IMR-90 (cell line): ENCODE measurements at regions not wholly inside any gene's neighbourhood (a gene's known extent, or its start where the extent isn't known, plus 50 kb on each side); places are given as distances from the start of the nearest gene placed in this dataset.

Experiments
- ATAC-seq: fragments of 200-7000 bp; cut with Tn5 transposase; 2 replicates; pipeline ENCODE4 v1.9.1; 2020; ENCODE audit warnings: low read depth, mild to moderate bottlenecking, moderate library complexity
- BruUV-seq: library from RNA; stranded (reverse); fragments of 400-500 nt; replicated peaks from 2 replicates; lab custom pipeline; 2021; lab: Mats Ljungman, UMichigan
- CTCF ChIA-PET: fragments of 300-600 bp; formaldehyde crosslinking; extraction: SDS; loops from one replicate; lab custom pipeline; 2021; ENCODE audit warnings: antibody characterized with exemption; lab: Yijun Ruan, JAX
- POLR2A ChIA-PET: fragments of 300-600 bp; sonication (Branson Sonifier 250); formaldehyde crosslinking; loops from one replicate; lab custom pipeline; 2022; ENCODE audit warnings: antibody characterized with exemption; ENCODE audit not compliant: unreplicated experiment; lab: Charles Lee
- DNase-seq: peaks from one replicate; pipeline ENCODE4 v3.0.0; 2013
- H2AFZ ChIP-seq: replicated peaks from 2 replicates; pipeline ENCODE3; 2013; ENCODE audit warnings: low read length, mild to moderate bottlenecking; ENCODE audit not compliant: poor library complexity
- H2AK5ac ChIP-seq: 2 replicates; pipeline ENCODE4 v1.6.1; 2013; ENCODE audit warnings: low read depth, low read length, inconsistent platforms
- H2AK9ac ChIP-seq: replicated peaks from 2 replicates; pipeline ENCODE3; 2013; ENCODE audit warnings: mild to moderate bottlenecking, low read depth, low read length, moderate library complexity; ENCODE audit not compliant: poor library complexity
- H2BK120ac ChIP-seq: 2 replicates; pipeline ENCODE4 v1.6.1; 2013; ENCODE audit warnings: low read depth, low read length, inconsistent platforms
- H2BK15ac ChIP-seq: 3 replicates; pipeline ENCODE4 v1.6.1; 2013; ENCODE audit warnings: low read depth, low read length, inconsistent platforms
- H2BK20ac ChIP-seq: 2 replicates; pipeline ENCODE4 v1.6.1; 2013; ENCODE audit warnings: low read depth, mild to moderate bottlenecking, inconsistent platforms, low read length, moderate library complexity
- H2BK5ac ChIP-seq: 2 replicates; pipeline ENCODE4 v1.6.1; 2013; ENCODE audit warnings: mild to moderate bottlenecking, low read depth, low read length, inconsistent platforms; ENCODE audit not compliant: poor library complexity, severe bottlenecking
- H3K14ac ChIP-seq: replicated peaks from 2 replicates; pipeline ENCODE4 v1.6.1; 2013; ENCODE audit warnings: low read depth, low read length, inconsistent platforms
- H3K18ac ChIP-seq: 2 replicates; pipeline ENCODE4 v1.6.1; 2013; ENCODE audit warnings: low read depth, low read length, control low read depth
- H3K23ac ChIP-seq: 2 replicates; pipeline ENCODE4 v1.6.1; 2013; ENCODE audit warnings: low read depth, low read length, inconsistent platforms
- H3K27ac ChIP-seq: 2 replicates; pipeline ENCODE4 v1.5.1; 2013; ENCODE audit warnings: mild to moderate bottlenecking, control low read depth, low read length; ENCODE audit not compliant: insufficient read depth
- H3K27me3 ChIP-seq: 2 replicates; pipeline ENCODE4 v1.6.1; 2013; ENCODE audit warnings: low read length; ENCODE audit not compliant: control insufficient read depth, insufficient read depth
- H3K36me3 ChIP-seq: 2 replicates; pipeline ENCODE4 v1.6.1; 2013; ENCODE audit warnings: low read length, mixed read lengths; ENCODE audit not compliant: control insufficient read depth, insufficient read depth
- H3K4ac ChIP-seq: 2 replicates; pipeline ENCODE4 v1.6.1; 2013; ENCODE audit warnings: low read depth, low read length, inconsistent platforms
- H3K4me1 ChIP-seq: 2 replicates; pipeline ENCODE4 v1.6.1; 2013; ENCODE audit warnings: low read length, mixed read lengths; ENCODE audit not compliant: control insufficient read depth, insufficient read depth
- H3K4me2 ChIP-seq: 2 replicates; pipeline ENCODE4 v1.6.1; 2013; ENCODE audit warnings: low read depth, mild to moderate bottlenecking, control low read depth, low read length, moderate library complexity
- H3K4me3 ChIP-seq: 2 replicates; pipeline ENCODE4 v1.5.1; 2013; ENCODE audit warnings: low read depth, mild to moderate bottlenecking, control low read depth, low read length, moderate library complexity; ENCODE audit not compliant: insufficient read depth
- H3K56ac ChIP-seq: 2 replicates; pipeline ENCODE4 v1.6.1; 2013; ENCODE audit warnings: low read length, inconsistent platforms; ENCODE audit not compliant: insufficient read depth; ENCODE audit errors: extremely low read depth
- H3K79me1 ChIP-seq, 2 experiments: 2 replicates each; pipeline ENCODE4 v1.6.1; 2013; ENCODE audit warnings: low read length in 2 of 2, inconsistent platforms in 1 of 2, low read depth in 1 of 2
- H3K9ac ChIP-seq: 2 replicates; pipeline ENCODE4 v1.6.1; 2013; ENCODE audit warnings: low read depth, low read length, control low read depth
- H3K9me1 ChIP-seq: 2 replicates; pipeline ENCODE4 v1.6.1; 2013; ENCODE audit warnings: low read length, inconsistent platforms; ENCODE audit not compliant: insufficient read depth
- H3K9me3 ChIP-seq: 2 replicates; pipeline ENCODE4 v1.6.1; 2013; ENCODE audit warnings: low read length; ENCODE audit not compliant: control insufficient read depth, insufficient read depth
- H4K20me1 ChIP-seq: 2 replicates; pipeline ENCODE4 v1.6.1; 2013; ENCODE audit warnings: low read length, inconsistent platforms; ENCODE audit not compliant: insufficient read depth
- H4K5ac ChIP-seq: 2 replicates; pipeline ENCODE4 v1.6.1; 2013; ENCODE audit warnings: mild to moderate bottlenecking, low read depth, low read length, control low read depth
- H4K8ac ChIP-seq, 2 experiments: 2 replicates each; pipeline ENCODE4 v1.6.1; 2013; ENCODE audit warnings: low read depth in 2 of 2, low read length in 2 of 2, control low read depth in 1 of 2, inconsistent platforms in 1 of 2
- H4K91ac ChIP-seq: 2 replicates; pipeline ENCODE4 v1.6.1; 2013; ENCODE audit warnings: low read depth, low read length, inconsistent platforms; ENCODE audit not compliant: insufficient read depth
- BHLHE40 ChIP-seq: fragments of 150-350 bp; IDR thresholded peaks from 2 replicates; pipeline ENCODE4 v1.6.1; 2016; ENCODE audit warnings: mild to moderate bottlenecking, low read depth, low read length
- MAZ ChIP-seq: IDR thresholded peaks from 2 replicates; pipeline ENCODE4 v1.6.1; 2012; ENCODE audit warnings: low read depth, mild to moderate bottlenecking, low read length, improper control_type of control experiment, moderate library complexity, borderline replicate concordance
- RFX5 ChIP-seq: IDR thresholded peaks from 2 replicates; pipeline ENCODE4 v1.8.0; 2012; ENCODE audit warnings: low read depth, mild to moderate bottlenecking, low read length, moderate library complexity
- USF2 ChIP-seq: fragments of 150-350 bp; IDR thresholded peaks from 2 replicates; pipeline ENCODE4 v1.6.1; 2017; ENCODE audit warnings: mild to moderate bottlenecking, antibody characterized with exemption, low read length, low read depth
- WGBS, 2 experiments: methylation state at CpG; one replicate each; pipeline versions ENCODE4 v1.1.5 to v1.1.7; 2013; ENCODE audit warnings: missing lambda C conversion rate in 2 of 2; ENCODE audit not compliant: insufficient read length in 1 of 2; ENCODE audit errors: extremely low coverage in 2 of 2; 5-methylcytosine and 5-hydroxymethylcytosine counted together
- dilution Hi-C: fragments of 300-500 bp; cut with HindIII; formaldehyde crosslinking; loops from one replicate; pipeline ENCODE4 v1.14.3; 2018; ENCODE audit warnings: low sequenced_read_pairs; ENCODE audit not compliant: unreplicated experiment
- in situ Hi-C: fragments of 300-500 bp; cut with MboI; formaldehyde crosslinking; loops from 3 replicates; pipeline ENCODE4 v1.14.3; 2019; ENCODE audit warnings: low sequenced_read_pairs, inconsistent platforms, mixed read lengths
- intact Hi-C: fragments of 100-400 bp; cut with micrococcal nuclease; formaldehyde crosslinking; loops from 2 replicates; pipeline ENCODE4 v1.10.0; 2022

DNA sequence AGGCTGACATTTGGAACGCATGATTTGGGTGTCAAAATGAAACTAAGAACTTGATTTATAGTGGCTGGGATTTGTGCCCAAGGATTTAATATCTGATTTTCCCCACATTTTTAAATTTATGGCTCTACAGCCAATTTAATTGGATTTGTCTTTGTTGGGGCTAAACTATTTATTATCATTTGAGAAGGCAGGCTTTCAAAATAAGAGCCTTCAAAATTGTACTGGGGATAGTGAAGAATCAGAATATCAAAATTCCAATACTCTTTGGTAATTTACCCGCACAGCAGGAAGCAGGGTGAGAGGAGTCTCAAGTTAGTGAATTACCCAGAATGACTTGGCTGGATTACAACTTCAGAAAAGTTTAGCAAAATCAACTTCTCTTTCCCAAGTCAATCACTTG, 278.1 kb downstream of the LRATD1 start:
- in situ Hi-C loops = no loop called here
- H3K9me1 ChIP-seq = no peaks in the 10 kb centered on the region
- no peak for TF ChIP-seq BHLHE40
- TF ChIP-seq MAZ = no peak
- no peak for TF ChIP-seq USF2
- TF ChIP-seq RFX5 = no peak
- H3K36me3 ChIP-seq = no peaks in the 10 kb centered on the region
- H3K9ac ChIP-seq = no peak overlapping the region
- DNase-seq (no peak), ATAC-seq (no peak)
- H3K23ac ChIP-seq = no peak overlapping the region
- H4K91ac ChIP-seq = no peak overlapping the region
- no peak overlapping the region for H2AK5ac ChIP-seq
- no peak overlapping the region for H4K5ac ChIP-seq
- POLR2A ChIA-PET = no interaction called here
- no peak overlapping the region for H3K18ac ChIP-seq
- no peaks in the 10 kb centered on the region for H3K27me3 ChIP-seq
- H3K4me3 ChIP-seq = no peak overlapping the region
- intact Hi-C loops = no loop called here
- H3K4ac ChIP-seq = no peak overlapping the region
- no peak overlapping the region for H2AK9ac ChIP-seq
- H2BK15ac ChIP-seq = no peak overlapping the region
- H3K27ac ChIP-seq = no peak overlapping the region
- H3K4me1 ChIP-seq = no peaks in the 10 kb centered on the region
- H4K8ac ChIP-seq = no peak overlapping the region
- no peak overlapping the region for H2BK120ac ChIP-seq
- no CpG with 5 or more reads among the region's 2 CpGs for WGBS, 2 experiments
- no TSS peak for BruUV-seq
- no peaks in the 10 kb centered on the region for H3K79me1 ChIP-seq
- peaks cover 12% of the 10 kb centered on the region for H3K9me3 ChIP-seq
- no peak overlapping the region for H2BK20ac ChIP-seq
- H4K20me1 ChIP-seq = no peaks in the 10 kb centered on the region
- no peak overlapping the region for H3K14ac ChIP-seq
- H2BK5ac ChIP-seq = no peak overlapping the region
- dilution Hi-C loops = no loop called here
- H3K4me2 ChIP-seq = no peak overlapping the region
- CTCF ChIA-PET = no interaction called here
- H3K56ac ChIP-seq = no peak overlapping the region
- no peak overlapping the region for H2AFZ ChIP-seq
